HCT116 (cell line): ENCODE measurements at regions not wholly inside any gene's neighbourhood (a gene's known extent, or its start where the extent isn't known, plus 50 kb on each side); places are given as distances from the start of the nearest gene placed in this dataset.

ENCODE experiments used
- ATAC-seq: fragments of 200-7000 bp; cut with Tn5 transposase; 2 replicates; pipeline ENCODE4 v1.9.1; 2020; ENCODE audit warnings: mild to moderate bottlenecking, moderate library complexity
- BruUV-seq: library from RNA; stranded (reverse); fragments of 400-500 nt; replicated peaks from 2 replicates; lab custom pipeline; 2021; lab: Mats Ljungman, UMichigan
- CTCF ChIA-PET: fragments of 300-600 bp; sonication (Branson Sonifier 250); formaldehyde crosslinking; loops from one replicate; lab custom pipeline; 2021; ENCODE audit warnings: antibody characterized with exemption; lab: Charles Lee
- POLR2A ChIA-PET: fragments of 300-600, 350-600 bp; sonication (Branson Sonifier 250); formaldehyde crosslinking; loops from one replicate; lab custom pipeline; 2021; ENCODE audit warnings: antibody characterized with exemption; lab: Charles Lee
- RAD21 ChIA-PET, 2 experiments: fragments of 300-600 bp; sonication (Branson Sonifier 250); formaldehyde crosslinking; loops; one replicate each; lab custom pipeline; 2023; ENCODE audit warnings: low total read pairs in 2 of 2; ENCODE audit not compliant: uncharacterized antibody in 2 of 2, unreplicated experiment in 2 of 2, low non-redundant PET in 1 of 2; lab: Charles Lee
- DNase-seq: peaks from one replicate; pipeline ENCODE4 v3.0.0-alpha.2; 2010; ENCODE audit warnings: low read depth, low spot score
- H2AFZ ChIP-seq: fragments of 200-600 bp; shearing (Covaris generic), sonication (generic); 2 replicates; pipeline ENCODE4 v1.6.1; 2017; ENCODE audit warnings: low read depth, mixed run types, mixed read lengths, antibody characterized with exemption, low read length; ENCODE audit not compliant: poor library complexity, severe bottlenecking
- H3K27ac ChIP-seq: 2 replicates; pipeline ENCODE4 v1.5.1; 2012; ENCODE audit warnings: low read depth, low read length
- H3K27me3 ChIP-seq: fragments of 200-600 bp; sonication (generic); 2 replicates; pipeline ENCODE4 v1.6.1; 2016; ENCODE audit warnings: mixed run types, low read length, mixed read lengths; ENCODE audit not compliant: insufficient read depth
- H3K36me3 ChIP-seq, 2 experiments: fragments of 200-500 bp in 1 of 2; fragments of 200-600 bp in 1 of 2; sonication (Bioruptor generic) in 1 of 2; sonication (generic) in 1 of 2; 2 replicates each; pipeline versions ENCODE4 v1.5.1 to v1.6.1; 2014 to 2016; ENCODE audit warnings: low read length in 2 of 2, inconsistent platforms in 1 of 2, mixed read lengths in 1 of 2, mixed run types in 1 of 2; ENCODE audit not compliant: insufficient read depth in 2 of 2, control insufficient read depth in 1 of 2
- H3K4me1 ChIP-seq, 2 experiments: fragments of 200-600 bp in 1 of 2; sonication (generic) in 1 of 2; 2 replicates each; pipeline versions ENCODE4 v1.5.1 to v1.6.1; 2012 to 2017; ENCODE audit warnings: low read length in 2 of 2, inconsistent platforms in 1 of 2, mild to moderate bottlenecking in 1 of 2, mixed read lengths in 1 of 2, mixed run types in 1 of 2, moderate library complexity in 1 of 2; ENCODE audit not compliant: insufficient read depth in 2 of 2, control insufficient read depth in 1 of 2
- H3K4me2 ChIP-seq: fragments of 200-600 bp; sonication (generic); 2 replicates; pipeline ENCODE4 v1.6.1; 2017; ENCODE audit warnings: mixed run types, low read length, mixed read lengths
- H3K4me3 ChIP-seq, 2 experiments: fragments of 200-600 bp in 1 of 2; sonication (generic) in 1 of 2; replicated peaks in 1 of 2; 2 replicates each; pipeline ENCODE4 v1.5.1; 2011 to 2016; ENCODE audit warnings: low read length in 2 of 2, control low read depth in 1 of 2, low read depth in 1 of 2, mild to moderate bottlenecking in 1 of 2, mixed read lengths in 1 of 2, mixed run types in 1 of 2
- H3K79me2 ChIP-seq: fragments of 200-600 bp; sonication (generic); 2 replicates; pipeline ENCODE4 v1.6.1; 2017; ENCODE audit warnings: mild to moderate bottlenecking, mixed run types, low read length, moderate library complexity, mixed read lengths; ENCODE audit not compliant: insufficient read depth
- H3K9ac ChIP-seq: fragments of 200-600 bp; sonication (generic); 2 replicates; pipeline ENCODE4 v1.6.1; 2016; ENCODE audit warnings: low read length, mixed read lengths
- H3K9me2 ChIP-seq: fragments of 200-600 bp; sonication (generic), shearing (Covaris generic); 2 replicates; pipeline ENCODE4 v1.6.1; 2017; ENCODE audit warnings: mixed run types, mild to moderate bottlenecking, moderate library complexity; ENCODE audit not compliant: insufficient read depth
- H3K9me3 ChIP-seq, 2 experiments: fragments of 200-500 bp in 1 of 2; fragments of 200-600 bp in 1 of 2; sonication (Bioruptor generic) in 1 of 2; sonication (generic) in 1 of 2; 2 replicates each; pipeline ENCODE4 v1.6.1; 2014 to 2017; ENCODE audit warnings: low read length in 2 of 2, mixed read lengths in 2 of 2, inconsistent platforms in 1 of 2, low read depth in 1 of 2, mild to moderate bottlenecking in 1 of 2, mixed run types in 1 of 2, moderate library complexity in 1 of 2; ENCODE audit not compliant: control insufficient read depth in 1 of 2, insufficient read depth in 1 of 2
- H4K20me1 ChIP-seq: fragments of 200-600 bp; sonication (generic), shearing (Covaris generic); 2 replicates; pipeline ENCODE4 v1.6.1; 2017; ENCODE audit warnings: mixed run types, mild to moderate bottlenecking, moderate library complexity; ENCODE audit not compliant: insufficient read depth
- ATF3 ChIP-seq: IDR thresholded peaks from 2 replicates; pipeline ENCODE4 v1.6.1; 2012
- CTCF ChIP-seq, 3 experiments: fragments of 200-600 bp in 1 of 3; sonication (generic) in 1 of 3; IDR thresholded peaks in 2 of 3; conservative IDR thresholded peaks in 1 of 3; 2 replicates each; pipeline ENCODE4 v1.5.1; 2012 to 2017; ENCODE audit warnings: low read depth in 2 of 3, low read length in 2 of 3, antibody characterized with exemption in 1 of 3, borderline replicate concordance in 1 of 3, control low read depth in 1 of 3, mild to moderate bottlenecking in 1 of 3, mixed read lengths in 1 of 3, mixed run types in 1 of 3, moderate library complexity in 1 of 3; ENCODE audit not compliant: insufficient read depth in 1 of 3
- EZH2phosphoT487 ChIP-seq: fragments of 200-600 bp; IDR thresholded peaks from 2 replicates; pipeline ENCODE4 v1.6.1; 2018; ENCODE audit warnings: antibody characterized with exemption, borderline replicate concordance
- JUND ChIP-seq: IDR thresholded peaks from 2 replicates; pipeline ENCODE4 v1.6.1; 2012
- MAX ChIP-seq: IDR thresholded peaks from 2 replicates; pipeline ENCODE4 v1.6.1; 2012
- POLR2A ChIP-seq: IDR thresholded peaks from 2 replicates; pipeline ENCODE4 v1.7.0; 2011; ENCODE audit warnings: borderline replicate concordance; ENCODE audit not compliant: insufficient read depth, insufficient read length; ENCODE audit errors: extremely low read depth
- REST ChIP-seq: IDR thresholded peaks from 2 replicates; pipeline ENCODE4 v1.6.1; 2012; ENCODE audit warnings: low read depth
- SP1 ChIP-seq: IDR thresholded peaks from 2 replicates; pipeline ENCODE4 v1.6.1; 2012; ENCODE audit warnings: low read depth
- SRF ChIP-seq: IDR thresholded peaks from 2 replicates; pipeline ENCODE4 v1.6.1; 2012; ENCODE audit warnings: low read depth
- TCF7L2 ChIP-seq: IDR thresholded peaks from 2 replicates; pipeline ENCODE4 v1.7.0; 2011; ENCODE audit warnings: borderline replicate concordance, inconsistent platforms; ENCODE audit not compliant: insufficient read depth, insufficient read length; ENCODE audit errors: extremely low read depth
- YY1 ChIP-seq: IDR thresholded peaks from 2 replicates; pipeline ENCODE4 v1.6.1; 2011; ENCODE audit warnings: low read length, low read depth, moderate library complexity, mild to moderate bottlenecking; ENCODE audit not compliant: insufficient replicate concordance; ENCODE audit errors: extremely low read depth
- ZNF274 ChIP-seq: fragments of 200-500 bp; sonication (Bioruptor generic); IDR thresholded peaks from 2 replicates; pipeline ENCODE4 v1.6.1; 2014; ENCODE audit warnings: mild to moderate bottlenecking, low read depth, low read length, inconsistent platforms
- intact Hi-C: fragments of 100-400 bp; cut with micrococcal nuclease; formaldehyde crosslinking; loops from 2 replicates; pipeline ENCODE4 v1.10.0; 2022

- Histone ChIP-seq H3K4me3 (no peak overlapping the region), H3K79me2 (no peaks in the 10 kb centered on the region), H3K4me1 (no peaks in the 10 kb centered on the region), H3K9ac (no peak overlapping the region), H3K27me3 (0 out of 2 replicates have a peak, but pooled peaks cover 4% of the 10 kb centered on the region), H3K9me3 (no peaks in the 10 kb centered on the region), H3K27ac (no peak overlapping the region), H3K4me2 (no peak overlapping the region), H3K9me2 (no peaks in the 10 kb centered on the region), H3K36me3 (no peaks in the 10 kb centered on the region), H2AFZ (no peak overlapping the region), H4K20me1 (no peaks in the 10 kb centered on the region)
- POLR2A ChIA-PET: no interaction called here
- intact Hi-C loops: no loop called here
- ATAC-seq (no peak), DNase-seq (no peak)
- RAD21 ChIA-PET: no interaction called here
- no TSS peak for BruUV-seq
- CTCF ChIA-PET: no interaction called here
- TF ChIP-seq EZH2phosphoT487 (no peak), YY1 (no peak), REST (peak; percentile 87)
- TF ChIP-seq, all 23 proteins: peak for 1
These were observed 256.3 kb upstream of the PKDCC start for GRCh38 chr2:41791523-41791922.

GRCh38 chr2:41803361-41803760 lies 244.5 kb upstream of the PKDCC start:
- ChIA-PET POLR2A (no interaction called here), RAD21 (no interaction called here), CTCF (no interaction called here)
- DNase-seq: no peak
- peaks cover 3 to 4% of the 10 kb centered on the region in 2 experiments; a peak in 1 of 4 replicates for H3K9me3 ChIP-seq
- no TSS peak for BruUV-seq
- no peaks in the 10 kb centered on the region for H3K79me2 ChIP-seq
- H3K27me3 ChIP-seq: 0 out of 2 replicates have a peak, but pooled peaks cover 4% of the 10 kb centered on the region
- H3K9me2 ChIP-seq: no peaks in the 10 kb centered on the region
- TF ChIP-seq ZNF274 (no peak), SP1 (no peak), TCF7L2 (no peak), MAX (no peak), CTCF (IDR thresholded peaks at IDR 0.05 in 2 of 3, conservative IDR thresholded peaks at IDR 0.05 in 1 of 3; ENCODE audit: borderline replicate concordance in 1 of 3, insufficient read depth in 1 of 3, low read depth in 2 of 3, low read length in 2 of 3) (no peak), POLR2A (no peak), YY1 (no peak), SRF (no peak), ATF3 (no peak), JUND (no peak)
- intact Hi-C loops: no loop called here
- no peak overlapping the region for H3K4me2 ChIP-seq
- no peak overlapping the region for H2AFZ ChIP-seq
- H3K36me3 ChIP-seq: no peaks in the 10 kb centered on the region
- no peak overlapping the region for H3K27ac ChIP-seq
- H3K9ac ChIP-seq: no peak overlapping the region
- no peak overlapping the region for H3K4me3 ChIP-seq
- no peaks in the 10 kb centered on the region; the same call in 1 of the 2 replicates for H4K20me1 ChIP-seq
- no peak for ATAC-seq
- H3K4me1 ChIP-seq: no peaks in the 10 kb centered on the region
